HG03280 (cell line): ENCODE measurements at regions not wholly inside any gene's neighbourhood (a gene's known extent, or its start where the extent isn't known, plus 50 kb on each side); places are given as distances from the start of the nearest gene placed in this dataset.
"Not testable (repeated sequence)": the region's sequence is repeated elsewhere in the genome, so short reads cannot be mapped to it uniquely, and the experiment has no call there.

Experiments
- ATAC-seq: cut with Tn5 transposase; IDR thresholded peaks from one replicate; pipeline ENCODE4 v1.9.1; 2021; ENCODE audit warnings: mild to moderate bottlenecking, moderate library complexity; ENCODE audit not compliant: unreplicated experiment

- no peak for ATAC-seq
These were observed 106.4 kb downstream of the MINAR1 start for GRCh38 chr15:79538527-79538926.

- no peak for ATAC-seq
These were observed 107.3 kb downstream of the MINAR1 start for GRCh38 chr15:79539401-79539800.

GRCh38 chr15:79540551-79540950 lies 108.4 kb downstream of the MINAR1 start:
- ATAC-seq: no peak

DNA sequence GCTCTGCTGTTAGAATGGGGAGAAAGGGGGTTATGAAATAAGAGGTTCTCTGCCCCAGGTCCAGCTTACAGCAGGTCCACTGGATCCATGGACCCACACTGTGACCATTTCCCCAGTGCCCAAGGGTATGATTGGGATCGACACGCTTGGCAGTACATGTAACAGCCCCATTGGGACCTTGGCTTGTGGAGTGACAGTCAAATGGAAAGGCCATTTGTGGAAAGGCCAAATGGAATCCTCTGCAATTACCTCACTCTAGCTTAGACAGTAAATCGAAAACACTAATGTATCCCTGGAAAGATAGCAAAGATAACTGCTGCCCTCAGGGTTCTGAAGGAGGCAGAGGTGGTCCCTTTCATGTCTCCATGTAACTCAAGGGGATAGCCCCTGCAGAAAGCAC lies 109.1 kb downstream of the MINAR1 start:
- ATAC-seq: no peak

GRCh38 chr15:79543097-79543496 lies 111.0 kb downstream of the MINAR1 start:
- no peak for ATAC-seq

DNA sequence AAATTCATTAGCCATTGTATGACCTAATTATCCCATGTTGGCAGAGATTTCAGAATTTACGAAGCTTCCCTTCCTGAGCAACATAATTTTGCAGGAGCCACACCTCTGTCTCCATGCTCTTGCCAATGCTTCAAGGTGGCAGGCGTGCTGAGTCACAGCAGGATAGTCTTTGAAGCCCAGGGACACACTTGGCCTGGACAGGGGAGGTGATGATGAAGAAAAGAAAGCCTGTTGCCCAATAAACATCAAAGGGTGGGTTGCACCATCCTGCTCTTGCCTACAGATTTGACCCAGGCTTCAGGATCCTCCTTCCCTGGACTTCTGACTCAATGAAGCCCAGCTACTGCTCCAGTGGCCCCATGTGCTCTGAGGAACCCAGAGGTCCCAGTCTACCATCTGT lies 117.1 kb downstream of the MINAR1 start:
- ATAC-seq: no peak

GRCh38 chr15:79560384-79560783 lies 128.2 kb downstream of the MINAR1 start:
- no peak for ATAC-seq

- no peak for ATAC-seq
These were observed 129.8 kb downstream of the MINAR1 start for GRCh38 chr15:79561982-79562381.

GRCh38 chr15:79562403-79562815 lies 130.3 kb downstream of the MINAR1 start:
- no peak for ATAC-seq

DNA sequence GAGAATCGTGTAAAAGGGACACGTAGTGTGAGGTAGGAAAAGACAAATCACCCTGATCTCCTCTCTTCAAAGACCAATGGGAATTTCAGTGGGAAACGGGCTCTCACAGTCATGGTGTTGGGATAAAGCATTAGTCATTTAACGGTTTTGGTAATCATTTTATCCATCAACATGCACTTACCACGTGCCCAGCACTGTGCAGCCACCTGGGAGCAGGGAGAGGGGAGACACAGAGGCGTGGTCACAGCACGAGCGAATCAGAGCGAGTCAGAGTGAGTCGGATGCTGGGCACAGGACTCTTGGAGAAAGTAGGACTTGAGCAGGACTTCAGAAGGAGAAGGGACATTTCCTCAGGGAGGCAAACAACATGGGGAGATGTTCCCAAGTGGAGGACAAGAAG lies 130.8 kb downstream of the MINAR1 start:
- no peak for ATAC-seq

DNA sequence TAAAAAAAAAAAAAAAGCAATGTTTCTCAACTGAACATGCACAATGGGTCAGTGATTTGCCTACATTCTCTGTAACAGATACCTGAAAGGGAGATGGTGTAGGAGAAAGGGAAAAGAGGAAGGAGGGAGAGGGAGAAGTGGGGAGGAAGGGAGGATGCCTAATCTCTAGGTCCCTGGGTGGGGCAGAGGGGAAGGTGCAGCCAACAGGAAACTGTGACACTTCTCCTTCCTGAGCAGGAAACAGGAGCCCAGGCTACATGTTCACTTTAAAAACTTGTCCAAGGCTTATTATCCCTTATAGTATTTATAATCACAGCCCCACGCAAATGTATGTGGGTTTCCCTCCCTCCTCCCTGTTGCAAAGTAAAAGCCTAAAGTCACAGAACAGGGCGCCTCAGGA lies 137.9 kb downstream of the MINAR1 start:
- ATAC-seq: no peak

DNA sequence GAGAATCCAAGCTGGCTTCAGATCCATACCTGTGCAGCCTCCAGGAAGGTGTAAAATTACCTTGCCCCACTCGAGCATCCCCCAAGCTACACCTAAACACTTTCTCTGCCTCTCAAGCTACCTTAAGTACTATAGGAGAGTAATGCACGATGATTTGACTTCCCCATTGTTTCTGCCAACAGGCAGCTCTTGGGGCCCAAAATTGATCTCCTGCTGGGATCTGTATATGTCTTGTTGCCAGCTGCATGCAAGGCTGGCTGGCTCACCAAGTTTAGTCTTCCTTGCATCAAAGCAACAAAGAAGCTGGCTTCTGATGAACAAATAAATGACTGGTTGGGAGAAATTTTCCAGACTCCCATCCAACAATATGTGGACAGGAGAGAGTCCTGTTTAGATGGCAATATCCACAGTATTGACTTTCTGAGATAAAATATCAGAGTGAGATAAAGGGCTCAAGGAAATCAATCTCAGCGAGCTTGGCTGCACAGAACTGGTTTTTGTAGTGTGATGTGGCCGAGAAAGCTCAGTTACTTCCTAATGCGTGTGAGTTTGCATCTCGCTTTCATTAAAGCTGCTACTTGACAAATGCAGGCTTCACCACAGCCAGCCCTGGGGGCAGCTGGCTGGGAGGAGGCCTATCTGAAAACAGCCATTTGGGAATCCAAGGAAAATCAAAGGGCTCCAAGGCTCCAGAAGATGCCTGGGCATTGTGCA lies 140.7 kb downstream of the MINAR1 start:
- no peak for ATAC-seq

DNA sequence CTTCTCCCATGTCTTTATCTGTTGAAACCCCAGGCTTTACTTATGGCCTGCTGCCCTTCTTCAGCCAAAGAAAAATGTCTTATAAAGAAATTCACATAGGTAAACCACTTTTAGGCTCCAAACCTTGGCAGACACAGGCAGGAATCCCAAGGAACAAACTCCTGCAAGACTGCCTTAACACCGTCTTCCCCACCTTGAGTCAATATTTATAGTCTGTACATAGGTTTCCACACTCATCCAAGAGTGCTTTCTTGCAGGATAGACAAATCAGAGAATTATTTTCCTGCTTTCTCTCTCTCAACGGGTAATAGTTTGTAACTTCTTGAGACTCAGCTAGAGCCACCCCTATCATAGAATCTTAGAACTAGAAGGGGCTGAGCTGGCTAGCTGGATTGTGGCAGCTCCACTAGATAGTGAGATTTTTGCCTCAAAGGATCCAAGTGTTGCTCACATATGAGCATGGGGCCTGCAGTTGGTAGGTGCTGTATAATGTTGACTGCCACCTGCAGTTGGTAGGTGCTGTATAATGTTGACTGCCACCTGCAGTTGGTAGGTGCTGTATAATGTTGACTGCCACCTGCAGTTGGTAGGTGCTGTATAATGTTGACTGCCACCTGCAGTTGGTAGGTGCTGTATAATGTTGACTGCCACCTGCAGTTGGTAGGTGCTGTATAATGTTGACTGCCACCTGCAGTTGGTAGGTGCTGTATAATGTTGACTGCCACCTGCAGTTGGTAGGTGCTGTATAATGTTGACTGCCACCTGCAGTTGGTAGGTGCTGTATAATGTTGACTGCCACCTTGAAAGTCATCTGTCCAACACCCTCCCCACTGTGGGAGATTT lies 142.5 kb downstream of the MINAR1 start:
- ATAC-seq: not testable (repeated sequence)

DNA sequence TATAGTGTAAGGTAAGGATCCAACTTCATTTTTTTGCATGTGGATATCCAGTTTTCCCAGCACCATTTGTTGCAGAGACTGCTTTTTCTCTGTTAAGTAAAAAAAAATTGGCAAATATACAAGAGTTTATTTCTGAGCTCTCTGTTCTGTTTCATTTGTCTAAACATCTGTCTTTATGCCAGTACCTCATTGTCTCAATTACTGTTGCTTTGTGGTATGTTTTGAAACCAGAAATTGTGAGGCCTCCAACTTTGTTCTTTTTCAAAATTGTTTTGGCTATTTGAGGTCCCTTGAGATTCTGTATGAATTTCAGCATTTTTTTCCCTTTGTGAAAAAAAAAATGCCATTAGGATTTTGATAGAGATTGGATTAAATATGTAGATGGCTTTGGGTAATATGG lies 150.5 kb downstream of the MINAR1 start:
- no peak for ATAC-seq

GRCh38 chr15:79592126-79592525 lies 160.0 kb downstream of the MINAR1 start:
- ATAC-seq: no peak

- ATAC-seq: no peak
These were observed 161.2 kb downstream of the MINAR1 start for GRCh38 chr15:79593119-79593869.

DNA sequence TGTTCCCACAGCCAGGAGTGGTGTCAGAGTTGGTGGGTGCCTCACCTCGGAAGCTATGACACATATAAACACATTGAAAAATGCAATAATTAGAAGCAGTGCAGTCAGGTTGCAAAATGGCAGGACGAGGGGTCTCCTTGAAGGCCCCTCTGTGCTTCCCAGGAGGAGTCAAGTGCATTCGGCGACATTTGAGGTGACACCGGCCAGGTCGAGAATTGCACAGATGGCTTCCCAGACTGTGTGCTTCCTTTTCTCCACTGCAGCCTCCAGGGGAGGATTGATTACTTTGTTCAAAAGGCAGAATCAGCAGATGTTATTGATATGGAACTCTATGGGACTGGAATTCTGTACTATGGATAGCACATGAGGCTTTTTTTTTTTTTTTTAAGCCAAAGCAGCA lies 163.2 kb downstream of the MINAR1 start:
- ATAC-seq: no peak

DNA sequence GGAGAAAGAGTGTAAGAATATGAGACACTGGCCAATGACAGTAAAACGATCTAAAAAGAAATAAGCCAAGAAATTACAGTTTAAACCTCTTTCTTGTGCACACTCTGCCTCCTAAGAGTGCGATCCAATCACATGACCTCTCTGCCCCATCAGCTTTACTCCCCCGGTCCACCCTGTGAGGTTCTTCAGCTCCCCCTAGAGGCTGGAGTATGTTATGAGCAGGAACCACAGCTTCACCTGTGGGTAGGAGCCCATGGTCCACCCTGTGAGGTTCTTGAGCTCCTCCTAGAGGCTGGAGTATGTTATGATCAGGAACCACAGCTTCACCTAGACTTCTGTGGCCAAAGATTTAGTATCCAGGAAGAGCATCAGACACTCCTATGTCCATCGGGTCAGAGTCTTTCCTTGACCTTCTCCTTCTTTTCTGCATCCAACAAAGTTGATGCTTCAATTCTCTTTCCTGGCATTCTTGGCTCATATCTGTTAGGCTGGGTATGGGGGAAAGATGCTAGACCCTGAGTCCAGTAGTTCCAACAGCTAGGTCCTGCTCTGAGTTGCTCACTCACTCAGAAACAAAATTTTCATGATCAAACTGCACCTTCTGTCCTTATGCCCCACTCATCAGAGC lies 164.0 kb downstream of the MINAR1 start:
- peak; percentile 98 for ATAC-seq

DNA sequence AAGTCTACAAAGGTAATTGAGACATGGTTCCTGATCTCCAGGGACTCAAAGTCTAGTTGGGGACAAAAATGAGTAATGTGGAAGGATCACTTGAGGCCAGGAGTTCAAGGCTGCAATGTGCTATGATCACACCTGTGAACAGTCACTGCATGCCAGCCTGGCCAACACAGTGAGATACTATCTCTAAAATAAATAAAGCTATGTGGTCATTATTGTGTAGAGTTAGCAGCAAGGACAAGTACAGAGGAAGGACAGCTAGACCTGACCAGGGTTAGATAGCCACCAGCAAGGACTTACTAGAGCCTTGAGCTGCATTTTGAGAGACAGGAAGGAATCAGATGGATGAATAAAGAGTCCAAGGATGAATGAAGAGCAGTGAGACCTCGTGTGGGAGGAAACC lies 166.5 kb downstream of the MINAR1 start:
- no peak for ATAC-seq

DNA sequence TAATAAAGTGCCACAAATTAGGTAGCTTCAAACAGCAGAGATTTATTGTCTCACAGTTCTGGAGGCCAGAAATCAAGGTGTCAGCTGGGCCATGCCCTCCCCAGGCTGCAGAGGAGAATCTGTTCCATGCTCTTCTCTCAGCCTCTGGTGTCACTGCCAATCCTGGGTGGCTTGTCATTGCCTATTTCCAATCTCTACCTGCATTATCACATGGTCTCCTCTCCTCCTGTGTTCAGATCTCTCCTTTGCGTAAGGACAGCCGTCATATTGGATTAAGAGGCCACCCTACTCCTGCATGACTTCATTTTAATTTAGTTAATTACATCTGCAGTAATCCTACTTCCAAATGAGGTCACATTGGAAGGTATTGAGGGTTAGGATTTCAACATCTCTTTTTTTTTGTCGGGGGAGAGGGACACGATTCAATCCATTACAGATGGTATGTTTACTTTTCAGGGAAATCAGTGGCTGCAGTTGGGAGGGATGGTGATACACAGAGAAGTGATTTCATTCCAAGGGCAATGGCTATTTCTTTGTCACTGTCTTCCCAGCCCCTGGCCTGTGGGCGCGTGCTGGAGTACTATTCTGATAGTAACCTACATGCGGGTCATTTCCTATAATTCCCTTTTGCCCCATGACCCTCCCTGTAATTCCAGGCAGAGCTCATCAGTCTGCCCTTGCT lies 169.4 kb downstream of the MINAR1 start:
- ATAC-seq: no peak

- no peak for ATAC-seq
These were observed 170.0 kb downstream of the MINAR1 start for GRCh38 chr15:79602180-79602579.
